ENCODE measurements at regions not wholly inside any gene's neighbourhood (a gene's known extent, or its start where the extent isn't known, plus 50 kb on each side); places are given as distances from the start of the nearest gene placed in this dataset.

DNA sequence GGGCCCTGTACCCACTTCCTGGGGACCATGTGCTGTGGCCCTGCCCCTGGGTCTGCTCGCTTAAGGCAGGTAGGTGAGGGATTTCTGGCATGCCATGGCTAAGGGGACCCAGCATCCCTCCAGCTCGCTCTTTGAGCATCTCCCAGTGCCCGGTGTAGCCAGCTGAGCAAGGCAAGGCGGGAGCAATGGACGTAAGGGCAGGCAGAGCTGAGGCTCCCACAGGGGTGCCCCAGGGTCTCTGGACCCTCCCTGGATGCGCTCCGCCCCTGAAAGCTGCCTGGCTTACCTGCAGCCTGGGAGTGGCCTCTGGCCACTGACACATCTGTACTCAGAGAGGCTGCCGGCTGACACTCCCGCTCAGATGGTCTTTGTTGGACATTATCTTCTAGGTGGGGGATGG lies 189.9 kb downstream of the IRF8 start:
- DNase-seq (ENCODE audit: low read depth, low spot score): no peak

GRCh38 chr16:86089334-86089900 lies 190.5 kb downstream of the IRF8 start:
- no peak for DNase-seq (ENCODE audit: low read depth, low spot score)

GRCh38 chr16:86089991-86090390 lies 191.0 kb downstream of the IRF8 start:
- no peak for DNase-seq (ENCODE audit: low read depth, low spot score)

DNA sequence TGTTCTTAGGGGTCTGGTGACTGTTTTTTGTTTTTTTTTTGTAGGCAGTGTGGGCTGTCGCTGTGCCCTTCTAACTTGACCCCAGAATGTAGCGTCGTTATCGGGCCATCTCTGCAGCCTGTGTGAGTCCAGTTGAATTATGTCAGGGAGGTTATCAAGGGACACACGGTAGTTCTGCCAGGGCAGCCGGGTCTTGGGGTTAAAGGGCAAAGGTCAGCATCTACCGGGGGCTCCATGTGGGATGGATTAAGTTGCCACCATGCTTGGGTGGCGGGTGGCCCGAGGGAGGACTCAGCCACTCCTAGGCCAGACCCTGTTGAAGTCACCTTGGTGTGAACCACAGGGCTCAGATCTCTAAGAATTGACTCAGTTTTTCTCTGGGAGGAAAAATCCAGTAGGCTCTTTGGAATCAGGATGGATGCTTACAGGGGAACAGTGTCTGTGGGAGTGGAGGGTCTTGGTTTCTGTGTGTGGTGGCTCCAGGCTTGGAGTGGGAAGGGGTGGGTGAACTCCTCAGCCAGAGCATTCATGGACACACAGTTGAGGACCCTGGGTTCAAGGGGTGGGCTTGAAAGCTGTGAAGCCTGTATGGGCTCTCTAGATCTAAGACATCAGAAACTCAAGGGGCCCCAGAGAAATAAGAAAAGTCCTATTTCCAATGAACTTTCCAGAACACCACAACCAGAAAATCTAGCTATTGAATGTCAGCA lies 191.7 kb downstream of the IRF8 start:
- no peak for DNase-seq (ENCODE audit: low read depth, low spot score)

- no peak for DNase-seq (ENCODE audit: low read depth, low spot score)
Observed at GRCh38 chr16:86091976-86092375, 193.0 kb downstream of the IRF8 start.

DNA sequence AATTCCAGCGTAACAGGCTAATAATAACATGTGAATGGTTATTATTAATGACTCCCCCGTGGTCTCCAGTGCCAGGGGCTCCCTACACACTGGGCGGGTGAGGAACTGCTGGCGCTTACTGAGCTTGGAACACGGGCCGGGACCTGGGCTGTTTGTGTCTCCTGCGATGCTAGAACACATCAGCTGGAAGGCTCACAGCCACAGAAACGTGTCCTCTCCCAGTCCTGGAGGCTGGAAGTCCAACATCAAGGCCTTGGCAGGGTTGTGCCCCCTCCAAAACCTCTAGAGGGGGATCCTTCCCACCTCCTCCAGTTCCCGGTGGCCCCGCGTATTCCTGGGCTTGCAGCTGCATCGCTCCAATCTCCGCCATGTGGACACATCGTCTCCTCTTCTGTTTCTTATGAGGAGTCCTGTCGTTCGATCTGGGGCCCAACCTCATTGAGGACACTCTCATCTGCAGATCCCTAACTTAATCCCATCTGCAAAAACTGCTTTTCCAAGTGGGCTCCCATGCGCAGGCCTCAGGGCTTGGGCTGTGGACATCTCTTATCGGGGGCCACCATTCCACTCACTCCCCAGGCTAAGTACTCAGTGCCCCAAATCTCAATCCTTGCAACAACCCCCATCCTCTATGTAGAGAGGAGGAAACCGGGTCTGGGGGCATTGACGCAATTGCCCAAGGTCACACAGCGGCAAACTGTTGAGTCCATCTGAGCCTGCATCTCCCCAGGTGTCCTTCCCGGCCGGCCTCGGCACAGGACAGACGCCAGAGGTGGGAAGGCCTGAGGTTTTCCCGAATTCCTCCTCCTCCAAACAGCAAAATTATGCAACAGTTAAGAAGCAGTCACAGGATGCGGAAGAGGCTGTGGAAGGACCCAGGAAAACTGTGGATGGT lies 193.9 kb downstream of the IRF8 start:
- DNase-seq (ENCODE audit: low read depth, low spot score): no peak

GRCh38 chr16:86093801-86094750 lies 195.1 kb downstream of the IRF8 start:
- DNase-seq (ENCODE audit: low read depth, low spot score): no peak

DNA sequence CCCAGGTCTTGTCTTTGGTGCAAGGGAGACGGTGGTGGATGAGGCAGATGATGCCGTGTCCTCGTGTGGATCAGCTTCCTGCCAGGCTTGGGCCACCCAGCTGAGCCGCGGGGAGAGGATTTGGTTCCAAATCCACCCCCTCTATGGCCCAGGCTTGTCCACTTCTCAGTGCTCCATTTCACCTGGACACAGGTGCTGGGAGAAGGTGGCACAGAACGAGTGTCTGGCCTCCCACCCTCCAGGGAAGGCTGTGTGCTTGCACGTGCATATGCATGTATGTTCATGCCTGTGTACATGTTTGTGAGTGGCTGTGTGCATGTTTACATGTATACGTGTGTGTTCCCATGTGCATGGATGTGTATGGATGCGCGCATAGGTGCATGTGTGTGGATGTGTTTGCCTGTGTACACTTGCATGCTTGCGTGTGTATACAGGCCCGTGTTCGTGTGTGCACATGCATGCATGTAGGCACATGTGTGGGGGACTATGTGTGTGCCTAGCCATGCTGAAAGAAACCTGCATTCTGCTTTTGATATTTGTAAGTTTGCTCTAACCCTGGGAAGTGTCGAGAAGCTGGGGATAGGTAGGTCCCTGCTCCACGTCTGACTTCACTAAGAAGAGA lies 196.3 kb downstream of the IRF8 start:
- no peak for DNase-seq (ENCODE audit: low read depth, low spot score)

GRCh38 chr16:86095906-86096485 lies 197.0 kb downstream of the IRF8 start:
- no peak for DNase-seq (ENCODE audit: low read depth, low spot score)

GRCh38 chr16:86096850-86097249 lies 197.9 kb downstream of the IRF8 start:
- no peak for DNase-seq (ENCODE audit: low read depth, low spot score)

- DNase-seq (ENCODE audit: low read depth, low spot score): no peak
Observed at GRCh38 chr16:86099326-86099725, 200.4 kb downstream of the IRF8 start.

GRCh38 chr16:86100205-86101136 lies 201.5 kb downstream of the IRF8 start:
- DNase-seq (ENCODE audit: low read depth, low spot score): no peak

GRCh38 chr16:86101137-86101896 lies 202.4 kb downstream of the IRF8 start:
- no peak for DNase-seq (ENCODE audit: low read depth, low spot score)

DNA sequence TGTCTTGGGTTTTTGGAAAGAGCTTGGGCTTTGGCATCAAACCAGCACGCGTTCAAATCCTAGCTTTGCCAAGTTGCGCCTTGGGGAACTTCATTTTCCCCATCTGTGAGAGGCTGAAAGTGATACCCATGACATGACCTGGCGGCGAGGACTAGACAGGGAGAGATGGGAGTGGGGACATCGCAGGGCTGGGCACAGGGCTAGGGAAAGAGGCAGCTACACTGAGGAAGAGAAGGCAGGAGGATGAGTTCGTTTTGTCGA lies 202.9 kb downstream of the IRF8 start:
- DNase-seq (ENCODE audit: low read depth, low spot score): no peak

DNA sequence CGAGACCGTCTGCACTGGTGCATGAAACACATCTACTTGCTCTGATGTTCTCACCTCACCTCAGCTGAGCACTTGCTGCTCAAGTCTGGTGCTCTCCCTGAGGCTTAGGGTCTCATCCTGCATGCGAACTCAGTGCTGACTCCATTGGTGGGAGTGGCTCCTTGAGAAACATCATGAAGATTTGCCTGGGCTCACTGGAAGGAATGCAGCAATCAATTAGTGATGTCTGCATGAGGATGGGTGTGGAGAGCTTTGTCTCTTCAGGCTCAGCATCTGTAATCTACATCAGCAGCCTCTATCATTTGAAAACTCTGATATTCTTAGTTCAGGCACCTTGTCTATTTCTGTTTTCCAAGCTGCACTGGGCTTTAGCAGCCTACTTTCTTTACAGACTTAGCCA lies 204.4 kb downstream of the IRF8 start:
- no peak for DNase-seq (ENCODE audit: low read depth, low spot score)

DNA sequence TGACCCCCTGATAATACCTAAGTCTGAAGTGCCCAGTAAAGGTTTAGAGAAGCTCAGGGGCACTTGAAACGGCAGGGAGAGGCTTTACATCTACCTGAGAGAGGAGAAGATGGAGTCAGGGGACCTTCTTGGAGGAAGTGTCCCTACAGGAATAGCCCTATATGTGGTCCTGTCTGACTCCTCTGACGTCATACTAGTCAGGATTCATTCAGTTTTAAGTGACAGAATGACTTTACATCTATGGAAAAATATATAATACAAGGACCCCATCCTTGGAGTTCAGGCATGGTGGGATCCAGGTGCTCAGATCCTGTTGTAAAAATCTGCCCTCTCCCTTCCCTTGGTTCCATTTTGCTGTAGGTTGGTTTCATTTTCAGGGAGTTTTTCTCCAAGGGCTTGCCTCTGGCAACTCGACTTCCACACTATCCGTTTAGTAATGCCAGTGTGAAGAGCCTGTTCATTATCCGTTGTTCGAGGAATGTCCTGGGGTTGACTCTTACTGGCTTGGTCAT lies 205.6 kb downstream of the IRF8 start:
- no peak for DNase-seq (ENCODE audit: low read depth, low spot score)

DNA sequence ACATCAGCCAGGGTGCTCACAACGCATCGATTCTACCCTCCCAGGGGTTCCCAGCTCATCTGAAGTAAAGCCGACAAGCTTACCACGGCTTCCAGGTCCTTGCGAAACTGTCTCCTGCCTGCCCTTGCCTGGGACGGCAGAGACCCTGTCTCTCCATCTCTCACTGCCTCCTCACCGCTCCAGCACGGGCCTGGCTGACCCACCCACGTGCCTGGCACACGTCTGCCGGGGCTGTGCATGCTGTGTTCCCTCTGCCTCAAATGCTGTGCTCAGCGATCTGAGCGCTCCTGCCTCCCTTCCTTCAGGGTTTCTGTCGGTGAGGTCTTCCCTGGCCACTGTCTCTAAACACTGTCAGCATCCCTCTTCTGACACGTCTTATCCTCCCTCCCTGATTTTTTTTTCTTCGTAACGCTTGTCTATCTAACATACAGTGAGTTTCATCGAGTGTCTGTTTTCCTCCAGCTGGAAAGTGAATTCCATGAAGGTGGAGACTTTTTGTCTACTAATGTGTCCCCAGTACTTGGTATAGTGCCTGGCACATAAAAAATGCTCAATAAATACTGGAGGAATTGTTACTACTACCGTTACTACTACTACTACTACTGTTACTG lies 208.4 kb downstream of the IRF8 start:
- peak; percentile 19 for DNase-seq (ENCODE audit: low read depth, low spot score)

DNA sequence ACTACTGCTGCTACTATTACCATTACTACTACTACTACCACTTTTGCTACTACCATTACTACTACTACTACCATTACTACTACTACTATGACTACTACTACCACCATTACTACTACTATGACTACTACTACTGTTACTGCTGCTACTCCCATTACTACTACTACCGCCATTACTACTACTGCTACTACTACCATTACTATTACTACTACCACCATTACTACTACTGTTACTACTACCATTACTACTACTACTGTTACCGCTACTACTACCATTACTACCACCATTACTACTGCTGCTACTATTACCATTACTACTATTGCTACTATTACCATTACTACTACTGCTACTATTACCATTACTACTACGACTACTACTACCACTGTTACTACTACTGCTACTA lies 209.1 kb downstream of the IRF8 start:
- no peak for DNase-seq (ENCODE audit: low read depth, low spot score)

- no peak for DNase-seq (ENCODE audit: low read depth, low spot score)
Observed at GRCh38 chr16:86110134-86110533, 211.2 kb downstream of the IRF8 start.
